ENCODE measurements at regions not wholly inside any gene's neighbourhood (a gene's known extent, or its start where the extent isn't known, plus 50 kb on each side); places are given as distances from the start of the nearest gene placed in this dataset.

GRCh38 chr2:64196963-64197362, 52.7 kb upstream of the PELI1 start:
- in situ Hi-C loops (cut with HindIII; ENCODE audit: low sequenced_read_pairs), result no loop called here

- in situ Hi-C loops (cut with HindIII; ENCODE audit: low sequenced_read_pairs), result no loop called here
These were observed 56.9 kb upstream of the PELI1 start for GRCh38 chr2:64201151-64201550.

GRCh38 chr2:64202206-64202845, 58.1 kb upstream of the PELI1 start:
- in situ Hi-C loops (cut with HindIII; ENCODE audit: low sequenced_read_pairs), result no loop called here

GRCh38 chr2:64203131-64203857, 59.1 kb upstream of the PELI1 start:
- in situ Hi-C loops (cut with HindIII; ENCODE audit: low sequenced_read_pairs), result no loop called here

- in situ Hi-C loops (cut with HindIII; ENCODE audit: low sequenced_read_pairs), result no loop called here
These were observed 59.8 kb upstream of the PELI1 start for GRCh38 chr2:64203858-64204632.

- in situ Hi-C loops (cut with HindIII; ENCODE audit: low sequenced_read_pairs), result no loop called here
These were observed 60.5 kb upstream of the PELI1 start for GRCh38 chr2:64204703-64205102.

GRCh38 chr2:64205415-64205814, 61.2 kb upstream of the PELI1 start:
- in situ Hi-C loops (cut with HindIII; ENCODE audit: low sequenced_read_pairs), result no loop called here

- in situ Hi-C loops (cut with HindIII; ENCODE audit: low sequenced_read_pairs), result no loop called here
These were observed 63.4 kb upstream of the PELI1 start for GRCh38 chr2:64207573-64207972.

GRCh38 chr2:64210816-64211215, 66.6 kb upstream of the PELI1 start:
- in situ Hi-C loops (cut with HindIII; ENCODE audit: low sequenced_read_pairs), result no loop called here

- in situ Hi-C loops (cut with HindIII; ENCODE audit: low sequenced_read_pairs), result no loop called here
These were observed 67.2 kb upstream of the PELI1 start for GRCh38 chr2:64211276-64211921.

GRCh38 chr2:64212346-64212745, 68.1 kb upstream of the PELI1 start:
- in situ Hi-C loops (cut with HindIII; ENCODE audit: low sequenced_read_pairs), result no loop called here

- in situ Hi-C loops (cut with HindIII; ENCODE audit: low sequenced_read_pairs), result no loop called here
These were observed 68.6 kb upstream of the PELI1 start for GRCh38 chr2:64212801-64213321.

- in situ Hi-C loops (cut with HindIII; ENCODE audit: low sequenced_read_pairs), result no loop called here
These were observed 69.5 kb upstream of the PELI1 start for GRCh38 chr2:64213532-64214275.

- in situ Hi-C loops (cut with HindIII; ENCODE audit: low sequenced_read_pairs), result no loop called here
These were observed 70.3 kb upstream of the PELI1 start for GRCh38 chr2:64214281-64215115.

- in situ Hi-C loops (cut with HindIII; ENCODE audit: low sequenced_read_pairs), result no loop called here
These were observed 73.1 kb upstream of the PELI1 start for GRCh38 chr2:64217198-64217869.

- in situ Hi-C loops (cut with HindIII; ENCODE audit: low sequenced_read_pairs), result no loop called here
These were observed 74.0 kb upstream of the PELI1 start for GRCh38 chr2:64218137-64218802.

- in situ Hi-C loops (cut with HindIII; ENCODE audit: low sequenced_read_pairs), result no loop called here
These were observed 74.9 kb upstream of the PELI1 start for GRCh38 chr2:64219149-64219548.

- in situ Hi-C loops (cut with HindIII; ENCODE audit: low sequenced_read_pairs), result loop anchor here (5.0 kb wide), 1 partner anchor 47 kb away; no protein-coding TSS in a partner anchor
These were observed 76.0 kb upstream of the PELI1 start for GRCh38 chr2:64220265-64220664.

All from DLD1 (cell line).